ENCODE measurements at regions not wholly inside any gene's neighbourhood (a gene's known extent, or its start where the extent isn't known, plus 50 kb on each side); places are given as distances from the start of the nearest gene placed in this dataset.
"Not testable (repeated sequence)": the region's sequence is repeated elsewhere in the genome, so short reads cannot be mapped to it uniquely, and the experiment has no call there.

DNA sequence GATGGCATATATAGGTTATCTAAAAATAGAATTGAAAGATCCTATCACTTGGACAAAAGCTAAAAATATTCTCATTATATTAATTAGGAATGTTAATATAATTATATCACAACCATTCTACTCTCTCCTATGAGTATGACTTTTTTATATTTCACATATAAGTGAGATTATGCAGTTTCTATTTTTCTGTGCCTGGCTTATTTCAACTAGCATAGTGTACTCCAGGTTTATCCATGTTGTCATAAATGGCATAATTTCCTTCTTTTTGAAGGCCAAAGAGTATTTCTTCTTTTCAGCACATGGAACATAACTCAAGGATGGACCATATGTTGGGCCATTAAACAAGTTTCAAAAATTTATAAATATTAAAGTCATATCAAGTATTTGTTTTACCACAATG lies 421.2 kb upstream of the CTSO start:
- no peaks in the 10 kb centered on the region for H3K4me1 ChIP-seq (ENCODE audit: control insufficient read depth in 2 of 2, insufficient read depth in 2 of 2, low read length in 2 of 2)
- DNase-seq (ENCODE audit: low read depth in 6 of 9, low spot score in 9 of 9), result no peak
- H3K36me3 ChIP-seq (ENCODE audit: control insufficient read depth in 2 of 2, insufficient read depth in 2 of 2, low read length in 1 of 2), result no peaks in the 10 kb centered on the region
- no peak overlapping the region for H3K4me3 ChIP-seq (ENCODE audit: low read length in 2 of 2)
- H3K27ac ChIP-seq (ENCODE audit: low read depth in 1 of 2, low read length in 1 of 2), result no peak overlapping the region
- no peaks in the 10 kb centered on the region for H3K9me3 ChIP-seq (ENCODE audit: control insufficient read depth in 2 of 2, insufficient read depth in 1 of 2, low read length in 1 of 2)
- no peaks in the 10 kb centered on the region for H3K27me3 ChIP-seq (ENCODE audit: control insufficient read depth in 2 of 2, insufficient read depth in 1 of 2, low read length in 1 of 2)

DNA sequence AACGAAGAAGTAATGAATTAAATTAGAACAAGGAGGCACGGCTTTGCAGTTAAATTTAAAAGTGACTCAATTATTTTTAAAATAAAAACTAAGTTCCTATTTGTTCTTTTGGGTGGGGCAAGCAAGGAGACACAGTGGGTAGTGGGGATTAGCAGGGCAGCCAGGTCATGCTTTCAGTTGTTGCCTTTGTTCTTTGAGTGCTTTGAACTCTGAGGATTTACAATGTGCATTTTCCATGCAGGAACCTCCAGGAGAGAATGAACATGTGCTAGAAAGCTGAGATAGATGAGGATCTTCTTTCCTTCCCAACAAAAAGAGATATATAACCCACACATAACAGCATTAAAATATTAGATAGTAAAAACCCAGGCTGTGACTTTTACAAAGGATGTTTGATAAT lies 420.4 kb upstream of the CTSO start:
- DNase-seq (ENCODE audit: low read depth in 6 of 9, low spot score in 9 of 9), result no peak
- Histone ChIP-seq H3K4me3 (ENCODE audit: low read length in 2 of 2) (no peak overlapping the region), H3K4me1 (ENCODE audit: control insufficient read depth in 2 of 2, insufficient read depth in 2 of 2, low read length in 2 of 2) (no peaks in the 10 kb centered on the region), H3K27ac (ENCODE audit: low read depth in 1 of 2, low read length in 1 of 2) (no peak overlapping the region), H3K9me3 (ENCODE audit: control insufficient read depth in 2 of 2, insufficient read depth in 1 of 2, low read length in 1 of 2) (no peaks in the 10 kb centered on the region), H3K36me3 (ENCODE audit: control insufficient read depth in 2 of 2, insufficient read depth in 2 of 2, low read length in 1 of 2) (no peaks in the 10 kb centered on the region), H3K27me3 (ENCODE audit: control insufficient read depth in 2 of 2, insufficient read depth in 1 of 2, low read length in 1 of 2) (no peaks in the 10 kb centered on the region)
- WGBS, result 93% methylated on average over 2 of the region's 2 CpGs

DNA sequence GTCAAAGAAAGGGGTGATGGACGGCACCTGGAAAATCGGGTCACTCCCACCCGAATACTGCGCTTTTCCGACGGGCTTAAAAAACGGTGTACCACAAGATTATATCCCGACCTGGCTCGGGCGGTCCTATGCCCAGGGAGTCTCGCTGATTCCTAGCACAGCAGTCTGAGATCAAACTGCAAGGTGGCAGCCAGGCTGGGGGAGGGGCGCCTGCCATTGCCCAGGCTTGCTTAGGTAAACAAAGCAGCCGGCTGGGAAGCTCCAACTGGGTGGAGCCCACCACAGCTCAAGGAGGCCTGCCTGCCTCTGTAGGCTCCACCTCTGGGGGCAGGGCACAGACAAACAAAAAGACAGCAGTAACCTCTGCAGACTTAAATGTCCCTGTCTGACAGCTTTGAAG lies 413.8 kb upstream of the CTSO start:
- H3K27me3 ChIP-seq (ENCODE audit: control insufficient read depth in 2 of 2, insufficient read depth in 1 of 2, low read length in 1 of 2); H3K27ac ChIP-seq (ENCODE audit: low read depth in 1 of 2, low read length in 1 of 2); H3K4me3 ChIP-seq (ENCODE audit: low read length in 2 of 2); DNase-seq (ENCODE audit: low read depth in 6 of 9, low spot score in 9 of 9); H3K4me1 ChIP-seq (ENCODE audit: control insufficient read depth in 2 of 2, insufficient read depth in 2 of 2, low read length in 2 of 2); H3K36me3 ChIP-seq (ENCODE audit: control insufficient read depth in 2 of 2, insufficient read depth in 2 of 2, low read length in 1 of 2); H3K9me3 ChIP-seq (ENCODE audit: control insufficient read depth in 2 of 2, insufficient read depth in 1 of 2, low read length in 1 of 2): not testable (repeated sequence)
- 55% methylated on average over 11 of the region's 13 CpGs for WGBS

DNA sequence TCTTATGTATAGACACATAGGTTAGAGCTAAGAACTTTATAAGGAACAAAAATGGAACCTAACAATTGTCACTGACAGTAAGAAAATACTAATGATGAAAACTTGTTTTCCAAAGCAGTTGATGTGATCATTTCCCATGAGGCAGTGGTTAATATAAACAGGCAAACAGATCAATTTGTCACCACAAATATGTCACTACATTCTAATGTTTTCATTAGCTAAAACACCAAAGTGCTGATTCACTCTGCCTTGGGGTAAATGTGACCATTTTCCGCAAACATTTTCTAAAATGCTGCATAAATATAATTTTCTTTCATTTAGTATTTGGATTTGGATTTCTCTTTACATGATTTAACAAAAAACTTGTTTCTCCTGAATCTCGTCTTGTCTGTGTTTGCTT lies 408.9 kb upstream of the CTSO start:
- Histone ChIP-seq H3K4me1 (ENCODE audit: control insufficient read depth in 2 of 2, insufficient read depth in 2 of 2, low read length in 2 of 2) (no peaks in the 10 kb centered on the region), H3K4me3 (ENCODE audit: low read length in 2 of 2) (no peak overlapping the region)
- WGBS, result 47% methylated on average over 2 of the region's 2 CpGs

DNA sequence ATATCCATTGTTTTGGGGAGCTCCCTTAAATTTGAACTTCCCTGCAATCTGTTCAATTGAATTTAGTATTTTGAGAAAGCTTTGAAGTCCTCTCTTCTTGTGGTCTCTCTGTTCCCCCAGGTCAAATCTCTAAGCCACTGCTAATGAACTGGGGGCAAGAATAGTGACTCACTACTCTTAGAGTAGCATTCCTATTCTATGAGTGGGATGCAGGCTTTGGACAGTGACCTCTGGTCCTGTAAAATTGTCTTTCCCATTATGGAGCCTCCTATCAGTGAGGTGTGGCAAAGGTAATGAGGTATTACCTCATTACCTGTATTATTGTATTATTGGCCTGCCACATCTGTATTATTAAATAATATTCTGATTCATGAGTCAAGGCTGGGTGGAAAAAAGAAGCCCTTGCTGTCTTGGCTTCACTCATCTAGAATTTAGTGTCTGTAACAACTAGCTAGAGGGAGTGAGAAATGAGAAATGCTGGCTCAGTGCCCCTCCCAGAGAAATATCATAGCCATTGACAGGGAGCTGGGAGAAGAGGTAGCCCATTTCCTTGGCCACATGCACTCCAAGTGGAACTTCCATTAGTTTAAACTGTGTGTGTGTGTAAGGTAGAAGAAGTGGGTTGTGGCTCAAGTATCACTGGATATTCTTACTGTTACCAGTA lies 393.9 kb upstream of the CTSO start:
- no peaks in the 10 kb centered on the region for H3K9me3 ChIP-seq (ENCODE audit: control insufficient read depth in 2 of 2, insufficient read depth in 1 of 2, low read length in 1 of 2)
- no peaks in the 10 kb centered on the region for H3K36me3 ChIP-seq (ENCODE audit: control insufficient read depth in 2 of 2, insufficient read depth in 2 of 2, low read length in 1 of 2)
- no peak overlapping the region for H3K27ac ChIP-seq (ENCODE audit: low read depth in 1 of 2, low read length in 1 of 2)
- DNase-seq (ENCODE audit: low read depth in 6 of 9, low spot score in 9 of 9), result no peak
- H3K4me3 ChIP-seq (ENCODE audit: low read length in 2 of 2), result no peak overlapping the region
- H3K4me1 ChIP-seq (ENCODE audit: control insufficient read depth in 2 of 2, insufficient read depth in 2 of 2, low read length in 2 of 2), result no peaks in the 10 kb centered on the region
- no peaks in the 10 kb centered on the region for H3K27me3 ChIP-seq (ENCODE audit: control insufficient read depth in 2 of 2, insufficient read depth in 1 of 2, low read length in 1 of 2)

More for the DNA sequence above, 408.9 kb upstream of the CTSO start:
- DNase-seq (ENCODE audit: low read depth in 6 of 9, low spot score in 9 of 9), result no peak
- Histone ChIP-seq H3K27me3 (ENCODE audit: control insufficient read depth in 2 of 2, insufficient read depth in 1 of 2, low read length in 1 of 2) (no peaks in the 10 kb centered on the region), H3K27ac (ENCODE audit: low read depth in 1 of 2, low read length in 1 of 2) (no peak overlapping the region), H3K9me3 (ENCODE audit: control insufficient read depth in 2 of 2, insufficient read depth in 1 of 2, low read length in 1 of 2) (no peaks in the 10 kb centered on the region), H3K36me3 (ENCODE audit: control insufficient read depth in 2 of 2, insufficient read depth in 2 of 2, low read length in 1 of 2) (no peaks in the 10 kb centered on the region)

DNA sequence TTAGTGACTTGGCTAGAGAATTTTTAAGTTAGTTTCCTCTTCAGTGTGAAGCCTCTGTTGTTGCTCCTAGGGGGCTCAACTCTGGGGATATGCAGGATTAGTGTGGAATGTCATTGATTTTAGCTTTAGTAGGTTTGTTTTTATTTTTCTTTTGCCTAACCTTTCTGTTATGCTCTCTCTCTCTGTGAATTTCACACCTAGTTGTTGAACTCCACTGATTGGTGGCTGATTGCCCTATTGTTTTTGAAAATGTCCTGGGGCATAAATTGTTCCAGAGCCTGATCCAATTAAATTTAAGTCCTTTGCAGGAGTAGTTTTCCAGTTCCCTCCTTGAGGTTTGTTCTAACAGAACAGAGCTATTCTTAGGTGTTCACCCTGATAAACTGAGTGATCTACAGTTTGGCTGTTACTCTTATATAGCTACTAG lies 393.3 kb upstream of the CTSO start:
- Histone ChIP-seq H3K9me3 (ENCODE audit: control insufficient read depth in 2 of 2, insufficient read depth in 1 of 2, low read length in 1 of 2) (no peaks in the 10 kb centered on the region), H3K4me1 (ENCODE audit: control insufficient read depth in 2 of 2, insufficient read depth in 2 of 2, low read length in 2 of 2) (no peaks in the 10 kb centered on the region), H3K4me3 (ENCODE audit: low read length in 2 of 2) (no peak overlapping the region), H3K27ac (ENCODE audit: low read depth in 1 of 2, low read length in 1 of 2) (no peak overlapping the region), H3K27me3 (ENCODE audit: control insufficient read depth in 2 of 2, insufficient read depth in 1 of 2, low read length in 1 of 2) (no peaks in the 10 kb centered on the region), H3K36me3 (ENCODE audit: control insufficient read depth in 2 of 2, insufficient read depth in 2 of 2, low read length in 1 of 2) (no peaks in the 10 kb centered on the region)
- no peak for DNase-seq (ENCODE audit: low read depth in 6 of 9, low spot score in 9 of 9)

DNA sequence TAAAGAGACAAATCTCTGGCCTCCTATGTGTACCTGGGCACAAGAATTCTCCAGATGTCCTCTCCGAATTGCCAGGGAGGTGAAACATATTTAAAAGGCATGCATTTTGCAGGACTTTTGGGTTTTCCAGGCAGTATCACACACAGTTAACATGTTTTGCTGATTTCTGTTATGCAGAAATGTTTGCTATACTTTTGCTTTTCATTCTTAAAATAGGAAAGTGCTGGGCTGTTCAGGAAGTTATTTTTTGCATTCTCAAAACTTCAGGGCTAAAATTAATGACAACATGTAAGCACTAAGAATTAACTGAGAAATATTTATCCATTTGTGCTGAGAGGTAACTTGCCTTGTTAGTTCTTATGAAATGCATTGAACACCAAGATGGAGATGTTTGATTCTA lies 390.7 kb upstream of the CTSO start:
- H3K4me1 ChIP-seq (ENCODE audit: control insufficient read depth in 2 of 2, insufficient read depth in 2 of 2, low read length in 2 of 2), result no peaks in the 10 kb centered on the region
- H3K36me3 ChIP-seq (ENCODE audit: control insufficient read depth in 2 of 2, insufficient read depth in 2 of 2, low read length in 1 of 2), result no peaks in the 10 kb centered on the region
- 41% methylated on average over 1 of the region's 1 CpG for WGBS
- DNase-seq (ENCODE audit: low read depth in 6 of 9, low spot score in 9 of 9), result no peak
- no peaks in the 10 kb centered on the region for H3K9me3 ChIP-seq (ENCODE audit: control insufficient read depth in 2 of 2, insufficient read depth in 1 of 2, low read length in 1 of 2)
- H3K27ac ChIP-seq (ENCODE audit: low read depth in 1 of 2, low read length in 1 of 2), result no peak overlapping the region
- H3K27me3 ChIP-seq (ENCODE audit: control insufficient read depth in 2 of 2, insufficient read depth in 1 of 2, low read length in 1 of 2), result no peaks in the 10 kb centered on the region
- H3K4me3 ChIP-seq (ENCODE audit: low read length in 2 of 2), result no peak overlapping the region

DNA sequence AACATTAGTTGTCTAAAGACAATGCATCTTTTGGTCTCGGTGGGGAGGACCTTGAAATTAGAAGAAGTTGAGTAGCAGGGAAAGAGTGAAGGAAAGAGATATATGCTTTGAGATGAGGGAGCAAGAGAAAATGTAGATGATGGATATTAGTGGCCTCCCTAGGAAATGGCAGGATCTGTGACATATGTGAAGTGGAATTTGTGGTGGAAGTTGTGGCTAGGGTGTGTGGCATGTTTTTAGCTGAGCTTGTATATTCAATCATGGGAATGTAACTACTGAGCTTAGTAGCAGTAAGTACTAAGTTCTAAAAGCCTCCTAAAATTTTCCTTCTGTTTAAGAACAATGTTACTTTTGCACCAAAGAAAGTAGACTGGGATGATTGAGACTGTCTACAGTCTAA lies 382.8 kb upstream of the CTSO start:
- no peak for DNase-seq (ENCODE audit: low read depth in 6 of 9, low spot score in 9 of 9)
- Histone ChIP-seq H3K9me3 (ENCODE audit: control insufficient read depth in 2 of 2, insufficient read depth in 1 of 2, low read length in 1 of 2) (no peaks in the 10 kb centered on the region), H3K36me3 (ENCODE audit: control insufficient read depth in 2 of 2, insufficient read depth in 2 of 2, low read length in 1 of 2) (no peaks in the 10 kb centered on the region), H3K4me1 (ENCODE audit: control insufficient read depth in 2 of 2, insufficient read depth in 2 of 2, low read length in 2 of 2) (no peaks in the 10 kb centered on the region), H3K27me3 (ENCODE audit: control insufficient read depth in 2 of 2, insufficient read depth in 1 of 2, low read length in 1 of 2) (no peaks in the 10 kb centered on the region), H3K27ac (ENCODE audit: low read depth in 1 of 2, low read length in 1 of 2) (no peak overlapping the region), H3K4me3 (ENCODE audit: low read length in 2 of 2) (no peak overlapping the region)
- WGBS, result 97% methylated on average over 1 of the region's 1 CpG

DNA sequence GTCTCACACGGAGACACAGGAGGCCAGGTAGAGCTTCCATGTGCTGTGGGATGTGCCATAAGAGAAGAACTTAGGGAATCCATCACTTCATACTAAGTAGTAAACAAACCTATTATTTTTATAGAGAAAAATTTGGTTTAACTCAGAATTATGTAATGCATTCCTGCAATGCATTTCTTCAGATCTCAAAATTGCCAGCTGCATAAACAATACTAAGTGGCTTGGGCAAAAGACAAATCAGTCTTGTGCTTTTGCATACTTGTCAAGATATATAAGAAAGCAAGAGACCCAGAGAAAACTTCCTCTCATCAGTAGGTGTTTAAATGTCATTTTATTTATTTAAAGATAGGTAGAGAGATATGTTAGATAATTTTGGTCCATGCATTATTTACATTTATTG lies 382.1 kb upstream of the CTSO start:
- WGBS, result 98% methylated on average over 1 of the region's 1 CpG
- no peak for DNase-seq (ENCODE audit: low read depth in 6 of 9, low spot score in 9 of 9)
- no peak overlapping the region for H3K4me3 ChIP-seq (ENCODE audit: low read length in 2 of 2)

More for the DNA sequence above, 382.1 kb upstream of the CTSO start:
- H3K36me3 ChIP-seq (ENCODE audit: control insufficient read depth in 2 of 2, insufficient read depth in 2 of 2, low read length in 1 of 2), result no peaks in the 10 kb centered on the region
- H3K9me3 ChIP-seq (ENCODE audit: control insufficient read depth in 2 of 2, insufficient read depth in 1 of 2, low read length in 1 of 2), result no peaks in the 10 kb centered on the region
- no peaks in the 10 kb centered on the region for H3K4me1 ChIP-seq (ENCODE audit: control insufficient read depth in 2 of 2, insufficient read depth in 2 of 2, low read length in 2 of 2)
- H3K27ac ChIP-seq (ENCODE audit: low read depth in 1 of 2, low read length in 1 of 2), result no peak overlapping the region
- no peaks in the 10 kb centered on the region for H3K27me3 ChIP-seq (ENCODE audit: control insufficient read depth in 2 of 2, insufficient read depth in 1 of 2, low read length in 1 of 2)
